ENCODE measurements at regions not wholly inside any gene's neighbourhood (a gene's known extent, or its start where the extent isn't known, plus 50 kb on each side); places are given as distances from the start of the nearest gene placed in this dataset.

- no peak for DNase-seq
Observed at GRCh38 chr21:26784974-26785373, 60.2 kb downstream of the ADAMTS1 start.

- no peak for DNase-seq
Observed at GRCh38 chr21:26783466-26784195, 61.6 kb downstream of the ADAMTS1 start.

- no peak for DNase-seq
Observed at GRCh38 chr21:26782747-26783146, 62.5 kb downstream of the ADAMTS1 start.

- no peak for DNase-seq
Observed at GRCh38 chr21:26782331-26782730, 62.9 kb downstream of the ADAMTS1 start.

- no peak for DNase-seq
Observed at GRCh38 chr21:26781331-26781730, 63.9 kb downstream of the ADAMTS1 start.

- no peak for DNase-seq
Observed at GRCh38 chr21:26777166-26777565, 68.0 kb downstream of the ADAMTS1 start.

GRCh38 chr21:26776310-26777021 lies 68.7 kb downstream of the ADAMTS1 start:
- DNase-seq: no peak

GRCh38 chr21:26773058-26773457 lies 72.2 kb downstream of the ADAMTS1 start:
- no peak for DNase-seq

- DNase-seq: no peak
Observed at GRCh38 chr21:26769613-26770188, 75.5 kb downstream of the ADAMTS1 start.

GRCh38 chr21:26766826-26767325 lies 78.3 kb downstream of the ADAMTS1 start:
- DNase-seq: no peak

GRCh38 chr21:26761174-26761915 lies 83.9 kb downstream of the ADAMTS1 start:
- no peak for DNase-seq

GRCh38 chr21:26759731-26760130 lies 85.5 kb downstream of the ADAMTS1 start:
- DNase-seq: no peak

- DNase-seq: no peak
Observed at GRCh38 chr21:26758083-26758880, 86.9 kb downstream of the ADAMTS1 start.

GRCh38 chr21:26756491-26757159 lies 88.6 kb downstream of the ADAMTS1 start:
- no peak for DNase-seq

- no peak for DNase-seq
Observed at GRCh38 chr21:26754853-26755252, 90.4 kb downstream of the ADAMTS1 start.

GRCh38 chr21:26753822-26754221 lies 91.4 kb downstream of the ADAMTS1 start:
- no peak for DNase-seq

- no peak for DNase-seq
Observed at GRCh38 chr21:26752849-26753248, 92.4 kb downstream of the ADAMTS1 start.

- DNase-seq: no peak
Observed at GRCh38 chr21:26751305-26751704, 93.9 kb downstream of the ADAMTS1 start.

GRCh38 chr21:26748066-26748465 lies 97.1 kb downstream of the ADAMTS1 start:
- DNase-seq: no peak

GRCh38 chr21:26747216-26747615 lies 98.0 kb downstream of the ADAMTS1 start:
- no peak for DNase-seq

GRCh38 chr21:26743524-26743923 lies 101.7 kb downstream of the ADAMTS1 start:
- DNase-seq: no peak

- no peak for DNase-seq
Observed at GRCh38 chr21:26739189-26739588, 106.0 kb downstream of the ADAMTS1 start.
